IMR-90 (cell line): ENCODE measurements at regions not wholly inside any gene's neighbourhood (a gene's known extent, or its start where the extent isn't known, plus 50 kb on each side); places are given as distances from the start of the nearest gene placed in this dataset.

ENCODE experiments used
- ATAC-seq: fragments of 200-7000 bp; cut with Tn5 transposase; 2 replicates; pipeline ENCODE4 v1.9.1; 2020; ENCODE audit warnings: low read depth, mild to moderate bottlenecking, moderate library complexity
- BruUV-seq: library from RNA; stranded (reverse); fragments of 400-500 nt; replicated peaks from 2 replicates; lab custom pipeline; 2021; lab: Mats Ljungman, UMichigan
- CTCF ChIA-PET: fragments of 300-600 bp; formaldehyde crosslinking; extraction: SDS; loops from one replicate; lab custom pipeline; 2021; ENCODE audit warnings: antibody characterized with exemption; lab: Yijun Ruan, JAX
- POLR2A ChIA-PET: fragments of 300-600 bp; sonication (Branson Sonifier 250); formaldehyde crosslinking; loops from one replicate; lab custom pipeline; 2022; ENCODE audit warnings: antibody characterized with exemption; ENCODE audit not compliant: unreplicated experiment; lab: Charles Lee
- DNase-seq: peaks from one replicate; pipeline ENCODE4 v3.0.0; 2013
- H2AFZ ChIP-seq: replicated peaks from 2 replicates; pipeline ENCODE3; 2013; ENCODE audit warnings: low read length, mild to moderate bottlenecking; ENCODE audit not compliant: poor library complexity
- H2AK5ac ChIP-seq: 2 replicates; pipeline ENCODE4 v1.6.1; 2013; ENCODE audit warnings: low read depth, low read length, inconsistent platforms
- H2AK9ac ChIP-seq: replicated peaks from 2 replicates; pipeline ENCODE3; 2013; ENCODE audit warnings: mild to moderate bottlenecking, low read depth, low read length, moderate library complexity; ENCODE audit not compliant: poor library complexity
- H2BK120ac ChIP-seq: 2 replicates; pipeline ENCODE4 v1.6.1; 2013; ENCODE audit warnings: low read depth, low read length, inconsistent platforms
- H2BK15ac ChIP-seq: 3 replicates; pipeline ENCODE4 v1.6.1; 2013; ENCODE audit warnings: low read depth, low read length, inconsistent platforms
- H2BK20ac ChIP-seq: 2 replicates; pipeline ENCODE4 v1.6.1; 2013; ENCODE audit warnings: low read depth, mild to moderate bottlenecking, inconsistent platforms, low read length, moderate library complexity
- H2BK5ac ChIP-seq: 2 replicates; pipeline ENCODE4 v1.6.1; 2013; ENCODE audit warnings: mild to moderate bottlenecking, low read depth, low read length, inconsistent platforms; ENCODE audit not compliant: poor library complexity, severe bottlenecking
- H3K14ac ChIP-seq: replicated peaks from 2 replicates; pipeline ENCODE4 v1.6.1; 2013; ENCODE audit warnings: low read depth, low read length, inconsistent platforms
- H3K18ac ChIP-seq: 2 replicates; pipeline ENCODE4 v1.6.1; 2013; ENCODE audit warnings: low read depth, low read length, control low read depth
- H3K23ac ChIP-seq: 2 replicates; pipeline ENCODE4 v1.6.1; 2013; ENCODE audit warnings: low read depth, low read length, inconsistent platforms
- H3K27ac ChIP-seq: 2 replicates; pipeline ENCODE4 v1.5.1; 2013; ENCODE audit warnings: mild to moderate bottlenecking, control low read depth, low read length; ENCODE audit not compliant: insufficient read depth
- H3K27me3 ChIP-seq: 2 replicates; pipeline ENCODE4 v1.6.1; 2013; ENCODE audit warnings: low read length; ENCODE audit not compliant: control insufficient read depth, insufficient read depth
- H3K36me3 ChIP-seq: 2 replicates; pipeline ENCODE4 v1.6.1; 2013; ENCODE audit warnings: low read length, mixed read lengths; ENCODE audit not compliant: control insufficient read depth, insufficient read depth
- H3K4ac ChIP-seq: 2 replicates; pipeline ENCODE4 v1.6.1; 2013; ENCODE audit warnings: low read depth, low read length, inconsistent platforms
- H3K4me1 ChIP-seq: 2 replicates; pipeline ENCODE4 v1.6.1; 2013; ENCODE audit warnings: low read length, mixed read lengths; ENCODE audit not compliant: control insufficient read depth, insufficient read depth
- H3K4me2 ChIP-seq: 2 replicates; pipeline ENCODE4 v1.6.1; 2013; ENCODE audit warnings: low read depth, mild to moderate bottlenecking, control low read depth, low read length, moderate library complexity
- H3K4me3 ChIP-seq: 2 replicates; pipeline ENCODE4 v1.5.1; 2013; ENCODE audit warnings: low read depth, mild to moderate bottlenecking, control low read depth, low read length, moderate library complexity; ENCODE audit not compliant: insufficient read depth
- H3K56ac ChIP-seq: 2 replicates; pipeline ENCODE4 v1.6.1; 2013; ENCODE audit warnings: low read length, inconsistent platforms; ENCODE audit not compliant: insufficient read depth; ENCODE audit errors: extremely low read depth
- H3K79me1 ChIP-seq, 2 experiments: 2 replicates each; pipeline ENCODE4 v1.6.1; 2013; ENCODE audit warnings: low read length in 2 of 2, inconsistent platforms in 1 of 2, low read depth in 1 of 2
- H3K9ac ChIP-seq: 2 replicates; pipeline ENCODE4 v1.6.1; 2013; ENCODE audit warnings: low read depth, low read length, control low read depth
- H3K9me1 ChIP-seq: 2 replicates; pipeline ENCODE4 v1.6.1; 2013; ENCODE audit warnings: low read length, inconsistent platforms; ENCODE audit not compliant: insufficient read depth
- H3K9me3 ChIP-seq: 2 replicates; pipeline ENCODE4 v1.6.1; 2013; ENCODE audit warnings: low read length; ENCODE audit not compliant: control insufficient read depth, insufficient read depth
- H4K20me1 ChIP-seq: 2 replicates; pipeline ENCODE4 v1.6.1; 2013; ENCODE audit warnings: low read length, inconsistent platforms; ENCODE audit not compliant: insufficient read depth
- H4K5ac ChIP-seq: 2 replicates; pipeline ENCODE4 v1.6.1; 2013; ENCODE audit warnings: mild to moderate bottlenecking, low read depth, low read length, control low read depth
- H4K8ac ChIP-seq, 2 experiments: 2 replicates each; pipeline ENCODE4 v1.6.1; 2013; ENCODE audit warnings: low read depth in 2 of 2, low read length in 2 of 2, control low read depth in 1 of 2, inconsistent platforms in 1 of 2
- H4K91ac ChIP-seq: 2 replicates; pipeline ENCODE4 v1.6.1; 2013; ENCODE audit warnings: low read depth, low read length, inconsistent platforms; ENCODE audit not compliant: insufficient read depth
- ELK1 ChIP-seq: fragments of 150-350 bp; IDR thresholded peaks from 2 replicates; pipeline ENCODE4 v1.6.1; 2016; ENCODE audit warnings: low read depth, mild to moderate bottlenecking, low read length, moderate library complexity, borderline replicate concordance
- FOS ChIP-seq: fragments of 150-350 bp; IDR thresholded peaks from 2 replicates; pipeline ENCODE4 v1.6.1; 2016; ENCODE audit warnings: low read depth, low read length
- MAFK ChIP-seq: IDR thresholded peaks from 2 replicates; pipeline ENCODE4 v1.6.1; 2012; ENCODE audit warnings: low read depth, low read length, improper control_type of control experiment
- MAZ ChIP-seq: IDR thresholded peaks from 2 replicates; pipeline ENCODE4 v1.6.1; 2012; ENCODE audit warnings: low read depth, mild to moderate bottlenecking, low read length, improper control_type of control experiment, moderate library complexity, borderline replicate concordance
- NFE2L2 ChIP-seq: fragments of 150-350 bp; IDR thresholded peaks from 2 replicates; pipeline ENCODE4 v1.6.1; 2016; ENCODE audit warnings: low read depth, mild to moderate bottlenecking, low read length
- POLR2A ChIP-seq: IDR thresholded peaks from 2 replicates; pipeline ENCODE4 v1.6.1; 2012; ENCODE audit warnings: mild to moderate bottlenecking, low read depth, low read length
- RAD21 ChIP-seq: IDR thresholded peaks from 2 replicates; pipeline ENCODE4 v1.6.1; 2012; ENCODE audit warnings: low read length, improper control_type of control experiment
- USF2 ChIP-seq: fragments of 150-350 bp; IDR thresholded peaks from 2 replicates; pipeline ENCODE4 v1.6.1; 2017; ENCODE audit warnings: mild to moderate bottlenecking, antibody characterized with exemption, low read length, low read depth
- WGBS, 2 experiments: methylation state at CpG; one replicate each; pipeline versions ENCODE4 v1.1.5 to v1.1.7; 2013; ENCODE audit warnings: missing lambda C conversion rate in 2 of 2; ENCODE audit not compliant: insufficient read length in 1 of 2; ENCODE audit errors: extremely low coverage in 2 of 2; 5-methylcytosine and 5-hydroxymethylcytosine counted together
- dilution Hi-C: fragments of 300-500 bp; cut with HindIII; formaldehyde crosslinking; loops from one replicate; pipeline ENCODE4 v1.14.3; 2018; ENCODE audit warnings: low sequenced_read_pairs; ENCODE audit not compliant: unreplicated experiment
- in situ Hi-C: fragments of 300-500 bp; cut with MboI; formaldehyde crosslinking; loops from 3 replicates; pipeline ENCODE4 v1.14.3; 2019; ENCODE audit warnings: low sequenced_read_pairs, inconsistent platforms, mixed read lengths
- intact Hi-C: fragments of 100-400 bp; cut with micrococcal nuclease; formaldehyde crosslinking; loops from 2 replicates; pipeline ENCODE4 v1.10.0; 2022

GRCh38 chr4:60822986-60823385 is 377.1 kb upstream of the ADGRL3 start:
- ATAC-seq, result no peak
- Histone ChIP-seq H4K8ac (no peak overlapping the region), H4K20me1 (no peaks in the 10 kb centered on the region), H3K9me3 (no peaks in the 10 kb centered on the region), H3K4me1 (no peaks in the 10 kb centered on the region), H4K91ac (no peak overlapping the region), H4K5ac (no peak overlapping the region), H3K4me3 (no peak overlapping the region), H3K23ac (no peak overlapping the region), H3K79me1 (no peaks in the 10 kb centered on the region), H3K9me1 (no peaks in the 10 kb centered on the region), H2AK9ac (no peak overlapping the region), H2BK15ac (no peak overlapping the region), H3K14ac (no peak overlapping the region), H3K36me3 (no peaks in the 10 kb centered on the region), H3K27ac (no peak overlapping the region), H2AFZ (no peak overlapping the region), H2BK120ac (no peak overlapping the region), H3K4ac (no peak overlapping the region), H3K9ac (no peak overlapping the region), H2BK20ac (no peak overlapping the region), H2BK5ac (no peak overlapping the region), H2AK5ac (no peak overlapping the region), H3K56ac (no peak overlapping the region), H3K4me2 (no peak overlapping the region), H3K18ac (no peak overlapping the region), H3K27me3 (no peaks in the 10 kb centered on the region)
- WGBS, 2 experiments, result no CpG with 5 or more reads among the region's 2 CpGs
- no peak for TF ChIP-seq MAZ
- no peak for TF ChIP-seq RAD21
- no peak for TF ChIP-seq POLR2A
- TF ChIP-seq FOS, result no peak
- TF ChIP-seq USF2, result no peak
- no peak for TF ChIP-seq MAFK
- TF ChIP-seq NFE2L2, result no peak
- no peak for TF ChIP-seq ELK1
- ChIA-PET POLR2A (no interaction called here), CTCF (interaction anchor here (1.1 kb wide), 1 partner anchor 10 kb away, joined by 3 read pairs; no protein-coding TSS in a partner anchor)
- in situ Hi-C loops, result no loop called here
- BruUV-seq, result no TSS peak
- no peak for DNase-seq
- dilution Hi-C loops, result no loop called here
- intact Hi-C loops, result no loop called here
